CD4-positive, alpha-beta T cell (primary cell): ENCODE measurements at regions not wholly inside any gene's neighbourhood (a gene's known extent, or its start where the extent isn't known, plus 50 kb on each side); places are given as distances from the start of the nearest gene placed in this dataset.

Experiments used
- ATAC-seq: fragments of 200-7000 bp; cut with Tn5 transposase; one replicate; pipeline ENCODE4 v1.10.0; 2022; ENCODE audit warnings: mild to moderate bottlenecking; ENCODE audit not compliant: poor library complexity
- CTCF ChIA-PET: fragments of 350-600 bp; sonication (Branson Sonifier 250); formaldehyde crosslinking; loops from one replicate; lab custom pipeline; 2021; ENCODE audit warnings: antibody characterized with exemption, inconsistent platforms; lab: Charles Lee
- POLR2A ChIA-PET: fragments of 350-600 bp; sonication (Branson Sonifier 250); formaldehyde crosslinking; loops from one replicate; lab custom pipeline; 2021; ENCODE audit warnings: antibody characterized with exemption, inconsistent platforms; lab: Charles Lee
- DNase-seq, 14 experiments: peaks; one replicate each; pipeline ENCODE4 v3.0.0-alpha.2; 2013 to 2020; ENCODE audit warnings: mixed read lengths in 2 of 14
- H3K27ac ChIP-seq, 2 donors: one replicate each; pipeline versions ENCODE4 v1.5.1 to v1.7.0; 2013; ENCODE audit warnings: low read length in 2 of 2, low read depth in 1 of 2, mild to moderate bottlenecking in 1 of 2
- H3K27me3 ChIP-seq, 2 experiments: 1 replicate in 1 of 2; 2 replicates in 1 of 2; pipeline versions ENCODE4 v1.6.1 to v1.7.0; 2013; ENCODE audit warnings: low read length in 2 of 2, control low read depth in 1 of 2, mild to moderate bottlenecking in 1 of 2, moderate library complexity in 1 of 2; ENCODE audit not compliant: insufficient read depth in 2 of 2, control insufficient read depth in 1 of 2
- H3K36me3 ChIP-seq: one replicate; pipeline ENCODE4 v1.6.1; 2013; ENCODE audit warnings: low read length, control low read depth; ENCODE audit not compliant: insufficient read depth
- H3K4me1 ChIP-seq: one replicate; pipeline ENCODE4 v1.6.1; 2013; ENCODE audit warnings: low read length, control low read depth; ENCODE audit not compliant: insufficient read depth
- H3K4me3 ChIP-seq: one replicate; pipeline ENCODE4 v1.5.1; 2013; ENCODE audit warnings: mild to moderate bottlenecking, low read length, moderate library complexity
- H3K9me3 ChIP-seq, 2 experiments: 1 replicate in 1 of 2; 2 replicates in 1 of 2; pipeline versions ENCODE4 v1.6.1 to v1.7.0; 2013; ENCODE audit warnings: low read length in 2 of 2, mild to moderate bottlenecking in 2 of 2, control low read depth in 1 of 2, moderate library complexity in 1 of 2; ENCODE audit not compliant: control insufficient read depth in 1 of 2, insufficient read depth in 1 of 2
- H3K27ac Mint-ChIP-seq: one replicate; pipeline ENCODE4 v1.8.0; 2020; ENCODE audit warnings: mixed read lengths
- H3K27me3 Mint-ChIP-seq: one replicate; pipeline ENCODE4 v1.8.0; 2021; ENCODE audit warnings: mixed read lengths
- H3K36me3 Mint-ChIP-seq: one replicate; pipeline ENCODE4 v1.8.0; 2021; ENCODE audit warnings: low read depth, mixed read lengths
- H3K4me1 Mint-ChIP-seq: one replicate; pipeline ENCODE4 v1.8.0; 2021; ENCODE audit warnings: low read depth, mixed read lengths
- H3K4me3 Mint-ChIP-seq: one replicate; pipeline ENCODE4 v1.8.0; 2020; ENCODE audit warnings: mild to moderate bottlenecking, mixed read lengths
- H3K9me3 Mint-ChIP-seq: one replicate; pipeline ENCODE4 v1.8.0; 2020; ENCODE audit warnings: mixed read lengths
- intact Hi-C, 2 experiments: fragments of 100-400 bp; cut with DNase I in 1 of 2; cut with micrococcal nuclease in 1 of 2; formaldehyde crosslinking; loops; one replicate each; pipeline versions ENCODE4 v1.15.1 to v1.9.0; 2023 to 2025; cut with DNase I, micrococcal nuclease
- TF ChIP-seq, protein P1 (sequence below): fragments of 200-600 bp; IDR thresholded peaks from one replicate; pipeline ENCODE4 v1.8.0; 2022; ENCODE audit warnings: antibody characterized with exemption, mild to moderate bottlenecking

DNA sequence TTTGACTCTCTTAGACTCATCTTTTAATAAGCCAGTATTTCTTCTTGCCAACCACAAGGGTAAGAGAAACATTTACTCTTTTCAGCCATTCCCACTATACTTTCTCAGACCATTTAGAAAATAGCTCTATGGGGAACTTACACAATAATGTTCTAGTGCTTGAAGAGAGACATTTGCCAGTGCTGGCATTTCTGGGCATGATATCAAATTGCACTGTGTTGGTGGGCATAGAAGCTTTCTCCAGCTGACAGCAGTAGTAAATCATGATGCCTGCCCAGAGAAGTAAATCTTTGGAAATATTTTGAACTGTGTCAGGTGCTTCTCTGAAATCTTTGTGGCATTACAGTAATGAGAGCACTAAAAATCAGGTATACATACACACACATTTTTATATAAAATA is 346.6 kb downstream of the CBLN2 start:
- Histone ChIP-seq H3K27me3 (no peaks in the 10 kb centered on the region), H3K27ac (no peak overlapping the region), H3K4me3 (no peak overlapping the region), H3K36me3 (no peaks in the 10 kb centered on the region), H3K4me1 (no peaks in the 10 kb centered on the region), H3K9me3 (no peaks in the 10 kb centered on the region)
- H3K36me3 Mint-ChIP-seq: no peaks in the 10 kb centered on the region
- no peaks in the 10 kb centered on the region for H3K27me3 Mint-ChIP-seq
- H3K4me1 Mint-ChIP-seq: no peaks in the 10 kb centered on the region
- DNase-seq (no peak), ATAC-seq (no peak)
- intact Hi-C loops: no loop called here
- H3K4me3 Mint-ChIP-seq: no peak overlapping the region
- ChIA-PET POLR2A (no interaction called here), CTCF (no interaction called here)
- no peak overlapping the region for H3K27ac Mint-ChIP-seq
- TF ChIP-seq, protein P1, sequence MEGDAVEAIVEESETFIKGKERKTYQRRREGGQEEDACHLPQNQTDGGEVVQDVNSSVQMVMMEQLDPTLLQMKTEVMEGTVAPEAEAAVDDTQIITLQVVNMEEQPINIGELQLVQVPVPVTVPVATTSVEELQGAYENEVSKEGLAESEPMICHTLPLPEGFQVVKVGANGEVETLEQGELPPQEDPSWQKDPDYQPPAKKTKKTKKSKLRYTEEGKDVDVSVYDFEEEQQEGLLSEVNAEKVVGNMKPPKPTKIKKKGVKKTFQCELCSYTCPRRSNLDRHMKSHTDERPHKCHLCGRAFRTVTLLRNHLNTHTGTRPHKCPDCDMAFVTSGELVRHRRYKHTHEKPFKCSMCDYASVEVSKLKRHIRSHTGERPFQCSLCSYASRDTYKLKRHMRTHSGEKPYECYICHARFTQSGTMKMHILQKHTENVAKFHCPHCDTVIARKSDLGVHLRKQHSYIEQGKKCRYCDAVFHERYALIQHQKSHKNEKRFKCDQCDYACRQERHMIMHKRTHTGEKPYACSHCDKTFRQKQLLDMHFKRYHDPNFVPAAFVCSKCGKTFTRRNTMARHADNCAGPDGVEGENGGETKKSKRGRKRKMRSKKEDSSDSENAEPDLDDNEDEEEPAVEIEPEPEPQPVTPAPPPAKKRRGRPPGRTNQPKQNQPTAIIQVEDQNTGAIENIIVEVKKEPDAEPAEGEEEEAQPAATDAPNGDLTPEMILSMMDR: no peak
- no peaks in the 10 kb centered on the region for H3K9me3 Mint-ChIP-seq

- Histone ChIP-seq H3K27ac (no peak overlapping the region), H3K27me3 (no peaks in the 10 kb centered on the region), H3K9me3 (peaks cover 0 to 4% of the 10 kb centered on the region in 2 experiments), H3K4me3 (no peak overlapping the region), H3K4me1 (no peaks in the 10 kb centered on the region), H3K36me3 (no peaks in the 10 kb centered on the region)
- intact Hi-C loops: no loop called here
- POLR2A ChIA-PET: no interaction called here
- TF ChIP-seq, protein P1: no peak
- Mint-ChIP-seq H3K4me1 (no peaks in the 10 kb centered on the region), H3K27ac (no peak overlapping the region), H3K4me3 (no peak overlapping the region), H3K9me3 (no peaks in the 10 kb centered on the region), H3K27me3 (no peaks in the 10 kb centered on the region), H3K36me3 (no peaks in the 10 kb centered on the region)
- CTCF ChIA-PET: no interaction called here
- no peak for DNase-seq
- no peak for ATAC-seq
Observed at GRCh38 chr18:72194072-72194471, 350.1 kb downstream of the CBLN2 start.

GRCh38 chr18:72187956-72188355 is 356.2 kb downstream of the CBLN2 start:
- ATAC-seq: no peak
- Histone ChIP-seq H3K4me3 (no peak overlapping the region), H3K4me1 (no peaks in the 10 kb centered on the region), H3K27me3 (no peaks in the 10 kb centered on the region), H3K9me3 (peaks cover 0 to 4% of the 10 kb centered on the region in 2 experiments), H3K36me3 (no peaks in the 10 kb centered on the region), H3K27ac (no peak overlapping the region)
- Mint-ChIP-seq H3K36me3 (no peaks in the 10 kb centered on the region), H3K4me3 (no peak overlapping the region), H3K9me3 (peaks cover 8% of the 10 kb centered on the region), H3K27ac (no peak overlapping the region), H3K4me1 (no peaks in the 10 kb centered on the region), H3K27me3 (no peaks in the 10 kb centered on the region)
- intact Hi-C loops: no loop called here
- TF ChIP-seq, protein P1: no peak
- no peak for DNase-seq
- ChIA-PET CTCF (no interaction called here), POLR2A (no interaction called here)
